SW480 (cell line): ENCODE measurements at regions not wholly inside any gene's neighbourhood (a gene's known extent, or its start where the extent isn't known, plus 50 kb on each side); places are given as distances from the start of the nearest gene placed in this dataset.
"Not testable (repeated sequence)": the region's sequence is repeated elsewhere in the genome, so short reads cannot be mapped to it uniquely, and the experiment has no call there.

ENCODE experiments used
- DNase-seq: peaks from one replicate; pipeline ENCODE4 v3.0.0-alpha.2; 2016; ENCODE audit warnings: low spot score

DNA sequence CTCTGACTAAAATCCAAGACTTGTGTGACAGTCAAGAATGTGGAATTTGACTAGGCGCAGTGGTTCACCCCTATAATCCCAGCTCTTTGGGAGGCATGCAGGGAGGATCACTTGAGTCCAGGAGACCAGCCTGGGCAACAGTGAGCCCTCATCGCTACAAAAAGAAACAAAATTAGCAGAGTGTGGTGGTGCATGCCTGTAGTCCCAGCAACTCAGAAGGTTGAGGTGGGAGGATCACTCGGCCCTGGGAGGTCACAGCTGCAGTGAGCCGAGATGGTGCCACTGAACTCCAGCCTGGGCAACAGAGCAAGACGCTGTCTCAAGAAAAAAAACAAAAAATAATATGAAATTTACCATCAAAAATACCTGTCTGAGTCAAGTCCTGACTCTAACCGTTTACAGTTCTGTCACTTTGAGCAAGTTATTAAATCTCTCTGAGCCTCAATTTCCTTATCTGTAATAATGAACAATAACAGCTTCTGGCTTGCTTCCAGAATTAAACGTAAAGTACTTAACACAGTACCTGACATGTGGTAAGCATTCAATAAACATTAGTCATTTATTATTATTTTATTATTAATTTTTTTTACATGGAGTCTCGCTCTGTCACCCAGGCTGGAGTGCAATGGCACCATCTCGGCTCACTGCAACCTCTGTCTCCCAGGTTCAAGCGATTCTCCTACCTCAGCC lies 204.6 kb upstream of the TSC22D1 start:
- DNase-seq = no peak

DNA sequence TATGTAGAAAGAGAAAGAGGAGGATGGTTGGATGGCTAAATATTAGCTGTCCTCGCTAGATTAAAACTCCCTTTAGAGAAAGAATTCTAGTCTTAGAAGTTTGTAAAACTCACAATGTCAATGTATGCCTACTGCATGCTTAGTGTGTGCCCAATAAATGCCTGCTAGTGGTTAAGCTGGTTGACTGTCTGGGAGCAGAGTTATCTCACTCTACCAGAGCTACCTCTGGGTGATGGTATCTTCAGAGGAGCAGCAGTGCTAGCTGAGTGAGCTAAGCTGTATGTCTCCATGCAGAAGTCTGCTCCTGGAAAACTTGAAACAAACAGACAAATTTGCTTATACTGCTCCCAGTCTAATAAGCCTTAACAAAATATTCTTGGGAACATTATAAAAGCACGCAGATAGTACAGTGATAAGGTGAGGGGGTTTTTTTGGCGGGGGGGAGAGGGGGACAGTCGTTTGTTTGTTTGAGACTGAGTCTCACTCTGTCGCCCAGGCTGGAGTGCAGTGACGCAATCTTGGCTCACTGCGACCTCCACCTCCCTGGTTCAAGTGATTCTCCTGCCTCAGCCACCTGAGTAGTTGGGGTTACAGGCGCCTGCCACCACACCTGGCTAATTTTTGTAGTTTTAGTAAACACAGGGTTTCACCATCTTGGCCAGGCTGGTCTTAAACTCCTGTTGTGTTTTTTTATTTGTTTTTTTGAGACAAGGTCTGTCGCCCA lies 202.8 kb upstream of the TSC22D1 start:
- DNase-seq = no peak

DNA sequence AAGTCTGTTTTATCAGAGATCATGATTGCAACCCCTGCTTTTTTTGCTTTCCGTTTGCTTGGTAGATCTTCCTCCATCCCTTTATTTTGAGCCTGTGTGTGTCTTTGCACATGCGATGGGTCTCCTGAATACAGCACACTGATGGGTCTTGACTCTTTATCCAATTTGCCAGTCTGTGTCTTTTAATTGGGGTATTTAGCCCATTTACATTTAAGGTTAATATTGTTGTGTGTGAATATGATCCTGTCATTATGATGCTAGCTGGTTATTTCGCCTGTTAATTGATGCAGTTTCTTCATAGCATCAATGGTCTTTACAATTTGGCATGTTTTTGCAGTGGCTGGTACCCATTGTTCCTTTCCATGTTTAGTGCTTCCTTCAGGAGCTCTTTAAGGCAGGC lies 199.2 kb upstream of the TSC22D1 start:
- not testable (repeated sequence) for DNase-seq

- no peak for DNase-seq
Measured at GRCh38 chr13:44770951-44771350, 194.8 kb upstream of the TSC22D1 start.

DNA sequence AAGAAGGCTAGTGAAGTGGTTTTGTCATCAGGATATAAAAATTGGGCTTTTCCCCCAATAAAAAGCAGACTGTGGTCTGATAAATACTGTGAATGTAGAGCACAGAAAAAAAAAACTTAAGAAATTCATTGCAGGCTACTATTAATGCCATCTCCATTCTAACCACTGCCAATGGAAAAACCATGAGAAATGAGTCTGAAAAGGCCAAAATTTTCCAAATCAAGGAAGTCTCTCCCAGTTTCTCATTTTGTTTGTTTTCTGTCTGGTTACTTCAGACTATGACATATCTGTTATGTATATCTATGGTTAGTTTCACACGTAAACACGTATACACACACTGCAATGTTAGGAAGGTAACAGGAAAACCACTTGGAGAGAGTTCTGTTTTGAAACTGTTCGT lies 193.6 kb upstream of the TSC22D1 start:
- DNase-seq = no peak

- DNase-seq = peak; percentile 13
Measured at GRCh38 chr13:44768775-44769581, 192.8 kb upstream of the TSC22D1 start.

DNA sequence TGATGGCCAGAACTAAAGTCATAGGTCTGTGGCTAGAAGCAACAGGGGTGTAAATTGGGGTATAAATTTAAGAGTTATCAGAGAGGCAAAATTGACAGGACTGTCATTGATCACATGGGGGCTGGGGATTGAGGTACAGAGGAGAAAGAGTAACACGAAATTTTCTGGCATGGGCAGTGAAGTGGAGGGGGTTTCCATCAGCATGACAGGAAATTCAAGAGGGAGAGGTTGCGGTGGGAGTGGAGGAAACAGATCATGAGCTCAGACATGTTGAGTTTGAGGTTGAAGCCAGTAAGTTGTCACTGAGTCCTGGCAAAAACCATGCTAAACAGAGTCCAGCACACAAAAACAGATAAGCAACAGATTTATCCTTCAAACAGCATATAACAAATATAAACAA lies 192.1 kb upstream of the TSC22D1 start:
- no peak for DNase-seq

GRCh38 chr13:44765001-44765471 lies 188.9 kb upstream of the TSC22D1 start:
- DNase-seq = no peak

DNA sequence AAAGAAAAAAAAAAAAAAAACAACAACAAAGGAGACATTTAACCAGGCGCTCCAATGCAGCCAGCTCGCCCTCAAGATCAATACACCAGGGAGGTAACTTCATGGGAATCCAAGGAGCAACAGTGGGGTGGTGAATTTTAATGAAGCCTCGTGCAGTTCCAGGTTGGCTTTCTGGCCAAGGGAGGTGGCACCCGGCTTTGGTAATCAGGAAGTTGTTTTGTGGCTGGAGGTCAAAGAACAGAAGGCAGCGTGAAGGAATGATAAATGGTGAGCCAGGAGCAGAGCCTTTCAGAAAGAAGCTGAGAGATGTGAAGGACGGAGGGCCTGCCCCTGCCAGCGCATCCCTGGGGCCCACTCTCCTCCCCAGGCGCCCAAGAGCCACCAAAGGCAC lies 188.2 kb upstream of the TSC22D1 start:
- DNase-seq = no peak

DNA sequence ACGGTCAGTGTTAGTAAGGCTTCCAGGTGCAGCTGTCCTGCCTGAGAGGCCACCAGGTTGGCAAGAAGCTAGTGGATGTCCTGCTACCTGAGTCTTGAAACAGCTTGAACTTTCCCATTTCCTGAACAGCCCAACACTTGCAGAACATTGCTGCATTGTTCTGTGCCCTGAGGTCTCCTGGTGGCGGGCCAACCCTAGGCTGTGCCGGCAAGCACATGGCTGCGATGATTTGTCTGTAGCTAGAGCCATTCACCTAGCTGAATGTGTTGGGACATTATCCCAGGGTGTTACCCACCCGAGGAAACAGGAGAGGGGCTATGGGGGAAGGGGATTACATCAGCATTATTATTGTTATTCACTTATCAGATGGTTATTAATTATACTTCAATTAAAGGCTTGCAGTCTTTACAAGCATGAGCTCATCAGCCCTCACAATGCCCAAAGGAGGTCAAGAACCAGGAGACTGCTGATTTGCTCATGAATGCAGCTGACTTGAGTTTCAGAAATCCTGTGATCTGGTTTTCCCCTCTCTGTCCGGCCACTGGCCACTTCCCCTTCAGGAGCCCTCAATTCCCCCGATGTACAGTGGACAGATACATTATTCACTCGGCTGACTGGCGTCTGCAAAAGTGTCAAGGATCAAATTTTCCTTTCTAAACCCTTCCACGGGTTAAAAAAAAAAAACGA lies 187.6 kb upstream of the TSC22D1 start:
- DNase-seq = no peak

GRCh38 chr13:44762911-44763310 lies 186.8 kb upstream of the TSC22D1 start:
- no peak for DNase-seq

- DNase-seq = no peak
Measured at GRCh38 chr13:44760434-44760833, 184.3 kb upstream of the TSC22D1 start.

DNA sequence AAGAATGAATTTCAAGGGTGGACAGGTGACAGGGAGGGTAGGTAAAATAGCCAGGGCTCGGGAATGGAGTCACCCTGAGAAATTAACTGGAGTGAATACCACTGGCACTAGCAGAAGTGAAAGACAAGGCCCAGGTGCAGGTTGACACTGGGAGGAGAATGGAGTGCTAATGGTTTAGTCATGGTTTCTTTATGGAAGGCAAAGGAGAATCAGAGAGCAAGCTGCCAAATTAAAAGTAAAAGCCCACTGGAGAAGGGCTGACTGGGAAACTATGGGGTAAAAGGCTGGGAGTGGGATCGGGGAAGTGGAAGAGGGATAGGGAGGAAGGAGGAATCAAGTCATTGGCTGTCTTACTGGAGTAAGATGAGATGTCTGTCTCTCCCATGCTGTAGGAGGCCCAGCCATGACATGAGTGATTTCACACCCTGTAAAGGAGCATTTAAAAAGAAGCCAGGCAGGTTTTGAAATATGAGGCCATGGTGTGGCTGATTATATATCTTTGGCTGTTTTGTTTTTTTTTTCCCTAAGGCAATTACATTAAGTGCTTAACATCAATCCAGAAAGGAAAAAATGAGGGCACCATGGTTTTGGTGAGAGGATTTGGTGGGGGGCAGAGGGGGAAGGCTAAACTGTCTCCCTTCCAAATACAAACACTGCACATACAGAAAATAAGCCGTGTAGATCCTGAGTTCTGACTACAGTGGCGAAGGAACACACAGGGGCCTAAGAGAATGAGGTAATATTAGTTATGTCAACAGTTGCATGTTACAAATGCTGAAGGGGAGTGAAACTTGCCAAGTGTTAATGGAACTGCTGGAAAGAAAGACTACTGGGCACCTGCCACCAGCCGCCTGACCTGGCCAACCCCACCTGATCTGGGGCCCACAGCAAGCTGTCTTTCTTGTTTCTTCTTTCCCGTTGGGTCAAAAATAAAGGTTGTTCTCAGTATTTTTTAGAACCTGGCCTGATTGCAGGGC lies 183.5 kb upstream of the TSC22D1 start:
- no peak for DNase-seq

DNA sequence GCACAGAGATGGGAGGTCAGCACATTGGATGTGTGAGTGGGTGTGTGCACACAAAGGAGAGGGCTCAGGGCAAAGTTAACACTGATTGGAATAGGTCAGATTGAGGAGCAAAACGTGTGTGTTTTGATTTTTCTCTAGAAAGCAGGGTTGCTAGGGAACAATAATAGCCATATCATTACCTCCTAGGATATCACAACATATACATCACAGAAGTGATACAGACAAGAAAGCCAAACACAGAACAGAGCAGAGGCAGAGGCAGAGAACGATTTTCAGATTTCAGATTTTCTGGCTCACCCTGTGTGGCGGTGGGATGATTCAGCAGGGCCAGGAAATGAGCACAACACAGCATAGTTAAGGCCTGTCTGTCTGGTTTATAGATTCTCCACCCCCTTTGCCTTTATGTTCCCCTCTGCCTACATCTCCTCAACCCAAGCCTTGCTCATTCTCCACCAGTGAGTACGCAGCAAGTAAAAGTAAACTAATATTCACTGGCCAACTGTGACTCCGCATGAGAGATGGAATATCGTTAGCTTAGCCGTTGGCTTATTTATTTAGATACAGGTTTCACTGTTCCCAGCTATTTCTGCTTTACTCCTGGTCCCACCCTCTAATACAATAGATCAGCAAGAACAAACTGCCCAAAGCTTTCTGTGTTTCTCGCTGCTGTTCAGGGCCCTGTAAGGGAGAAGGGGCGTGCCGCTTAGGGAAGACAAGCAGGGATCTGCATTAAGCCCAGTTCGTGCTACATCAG lies 182.7 kb upstream of the TSC22D1 start:
- DNase-seq = no peak

DNA sequence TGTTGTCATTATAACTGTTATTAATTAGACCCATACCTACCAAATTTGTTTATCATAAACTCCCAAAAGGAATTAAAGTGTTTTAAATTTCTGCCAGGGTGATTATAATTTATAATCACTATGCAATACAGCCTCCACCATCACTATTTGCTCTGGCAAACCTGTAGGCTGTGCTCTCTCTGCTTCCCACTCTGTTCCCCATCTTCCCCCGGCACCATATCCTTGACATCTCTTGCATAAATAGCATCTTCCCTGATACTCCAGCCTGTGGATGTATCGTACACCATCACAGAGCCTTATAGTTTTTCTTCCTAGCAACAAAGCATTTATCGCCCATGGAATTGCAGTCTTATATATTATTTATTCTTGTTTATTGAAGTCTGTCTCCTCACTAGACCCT lies 181.5 kb upstream of the TSC22D1 start:
- no peak for DNase-seq

DNA sequence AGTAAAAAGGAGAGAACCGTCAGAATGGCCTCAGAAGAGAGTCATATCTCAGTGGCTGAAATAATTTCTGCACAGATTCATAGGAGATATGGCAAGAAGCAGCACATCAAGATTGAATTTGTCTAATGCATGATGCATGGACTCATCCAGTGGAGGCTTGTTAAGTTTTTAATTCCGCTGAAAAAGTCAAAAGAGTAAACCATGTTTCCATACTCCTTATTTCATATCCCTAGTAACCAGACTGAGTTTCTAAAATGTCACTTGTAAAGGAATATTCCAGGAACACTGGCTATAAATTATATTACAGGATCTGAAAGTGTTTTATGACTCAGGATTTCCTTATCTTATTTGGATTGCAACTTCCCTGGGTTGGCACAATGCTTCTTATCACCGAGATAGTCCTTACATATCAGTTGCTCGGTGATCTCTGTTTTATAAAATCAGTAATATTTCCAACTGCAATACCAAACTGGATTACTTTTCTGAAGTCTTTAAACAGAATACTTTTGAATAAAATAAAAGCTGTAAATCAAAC lies 180.2 kb upstream of the TSC22D1 start:
- DNase-seq = no peak

- peak; percentile 50 for DNase-seq
Measured at GRCh38 chr13:44755872-44756271, 179.7 kb upstream of the TSC22D1 start.

DNA sequence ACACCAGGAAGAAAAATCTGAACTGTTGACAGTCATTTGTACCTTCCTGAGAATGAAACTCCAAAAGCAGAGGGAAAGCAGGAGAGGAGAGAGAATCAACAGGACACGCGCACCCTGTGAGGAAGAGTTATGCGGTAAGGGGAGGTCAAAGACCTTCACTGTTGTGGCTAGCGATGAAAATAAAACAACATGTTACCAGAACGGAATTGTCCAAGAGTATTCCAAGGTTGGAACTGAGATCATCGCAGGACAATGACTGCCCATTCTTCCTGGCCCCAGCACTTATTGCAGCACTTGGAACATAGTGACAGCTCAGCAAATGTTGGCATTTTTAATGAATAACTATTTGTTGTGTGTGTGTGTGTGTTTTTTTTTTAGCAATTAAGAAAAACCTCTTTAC lies 176.0 kb upstream of the TSC22D1 start:
- DNase-seq = no peak

- no peak for DNase-seq
Measured at GRCh38 chr13:44750630-44751029, 174.5 kb upstream of the TSC22D1 start.

GRCh38 chr13:44749906-44750305 lies 173.8 kb upstream of the TSC22D1 start:
- no peak for DNase-seq
